Neural cell (in vitro differentiated cells): ENCODE measurements at regions not wholly inside any gene's neighbourhood (a gene's known extent, or its start where the extent isn't known, plus 50 kb on each side); places are given as distances from the start of the nearest gene placed in this dataset.

Experiments used
- H2AFZ ChIP-seq: fragments of 200-600, 300-800 bp; sonication (generic), shearing (Covaris generic); 2 replicates; pipeline ENCODE4 v1.6.0; 2014; ENCODE audit warnings: low read depth, mild to moderate bottlenecking, antibody characterized with exemption, low read length, moderate library complexity
- H3F3A ChIP-seq: fragments of 200-600 bp; shearing (Covaris generic); 2 replicates; pipeline ENCODE4 v1.6.1; 2016; ENCODE audit warnings: mild to moderate bottlenecking, moderate library complexity, mixed read lengths, antibody characterized with exemption, low read length; ENCODE audit not compliant: insufficient read depth, poor library complexity, severe bottlenecking
- H3K27ac ChIP-seq: fragments of 200-600, 300-800 bp; sonication (generic), shearing (Covaris generic); 2 replicates; pipeline ENCODE4 v1.5.1; 2014; ENCODE audit warnings: mild to moderate bottlenecking, low read length, moderate library complexity
- H3K27me3 ChIP-seq: fragments of 300-800, 200-600 bp; sonication (generic), shearing (Covaris generic); 2 replicates; pipeline ENCODE4 v1.6.0; 2014; ENCODE audit warnings: mild to moderate bottlenecking, low read depth, low read length, moderate library complexity; ENCODE audit not compliant: insufficient read depth
- H3K36me3 ChIP-seq: fragments of 300-800, 200-600 bp; sonication (generic), shearing (Covaris generic); 2 replicates; pipeline ENCODE4 v1.5.1; 2014; ENCODE audit warnings: mild to moderate bottlenecking, antibody characterized with exemption, low read length, moderate library complexity; ENCODE audit not compliant: insufficient read depth
- H3K4me2 ChIP-seq: fragments of 300-800, 200-600 bp; sonication (generic), shearing (Covaris generic); 2 replicates; pipeline ENCODE4 v1.6.0; 2014; ENCODE audit warnings: mild to moderate bottlenecking, low read length
- H3K4me3 ChIP-seq: fragments of 300-800, 200-600 bp; sonication (generic), shearing (Covaris generic); 2 replicates; pipeline ENCODE4 v1.5.1; 2014; ENCODE audit warnings: mild to moderate bottlenecking, low read length, moderate library complexity
- H3K79me2 ChIP-seq: fragments of 200-600 bp; shearing (Covaris generic); replicated peaks from 2 replicates; pipeline ENCODE4 v1.6.0; 2014; ENCODE audit warnings: mild to moderate bottlenecking, low read length, moderate library complexity; ENCODE audit not compliant: insufficient read depth
- H3K9ac ChIP-seq: fragments of 300-800, 200-600 bp; sonication (generic), shearing (Covaris generic); 2 replicates; pipeline ENCODE4 v1.6.1; 2016; ENCODE audit warnings: mild to moderate bottlenecking, low read length, mixed read lengths
- H3K9me2 ChIP-seq: fragments of 200-600 bp; shearing (Covaris generic); 2 replicates; pipeline ENCODE4 v1.6.1; 2016; ENCODE audit warnings: mild to moderate bottlenecking, low read length, mixed read lengths; ENCODE audit not compliant: insufficient read depth
- H3K9me3 ChIP-seq: fragments of 200-600, 300-800 bp; sonication (generic), shearing (Covaris generic); 2 replicates; pipeline ENCODE4 v1.6.1; 2016; ENCODE audit warnings: mild to moderate bottlenecking, mixed run types, low read length, moderate library complexity, mixed read lengths
- H4K20me1 ChIP-seq: fragments of 200-600 bp; shearing (Covaris generic); 2 replicates; pipeline ENCODE4 v1.6.1; 2016; ENCODE audit warnings: mild to moderate bottlenecking, mixed run types; ENCODE audit not compliant: insufficient read depth
- CTCF ChIP-seq: fragments of 450-650 bp; IDR thresholded peaks from 2 replicates; pipeline ENCODE4 v1.5.1; 2014; ENCODE audit warnings: antibody characterized with exemption, mild to moderate bottlenecking, moderate library complexity; ENCODE audit not compliant: poor library complexity, severe bottlenecking
- EP300 ChIP-seq: fragments of 450-650 bp; conservative IDR thresholded peaks from 2 replicates; pipeline ENCODE4 v1.6.1; 2014; ENCODE audit warnings: antibody characterized with exemption, mild to moderate bottlenecking, moderate library complexity; ENCODE audit not compliant: poor library complexity, severe bottlenecking
- EZH2 ChIP-seq: fragments of 200-600, 300-800 bp; shearing (Covaris generic), sonication (generic); IDR thresholded peaks from 2 replicates; pipeline ENCODE4 v1.6.1; 2014; ENCODE audit warnings: antibody characterized with exemption, low read length, borderline replicate concordance, mild to moderate bottlenecking; ENCODE audit not compliant: insufficient read depth, poor library complexity, severe bottlenecking
- MXI1 ChIP-seq: fragments of 450-650 bp; conservative IDR thresholded peaks from 2 replicates; pipeline ENCODE4 v1.6.1; 2014; ENCODE audit warnings: antibody characterized with exemption, mild to moderate bottlenecking; ENCODE audit not compliant: poor library complexity, severe bottlenecking
- POLR2AphosphoS5 ChIP-seq: IDR thresholded peaks from 2 replicates; pipeline ENCODE4 v1.6.1; 2012
- RAD21 ChIP-seq: fragments of 450-650 bp; conservative IDR thresholded peaks from 2 replicates; pipeline ENCODE4 v1.6.1; 2014; ENCODE audit warnings: antibody characterized with exemption, mild to moderate bottlenecking, moderate library complexity
- REST ChIP-seq: IDR thresholded peaks from 2 replicates; pipeline ENCODE4 v1.6.1; 2012; ENCODE audit warnings: borderline replicate concordance
- SMC3 ChIP-seq: fragments of 450-650 bp; conservative IDR thresholded peaks from 2 replicates; pipeline ENCODE4 v1.6.1; 2014; ENCODE audit warnings: antibody characterized with exemption, mild to moderate bottlenecking, moderate library complexity; ENCODE audit not compliant: poor library complexity
- TAF1 ChIP-seq: IDR thresholded peaks from 2 replicates; pipeline ENCODE4 v1.6.1; 2012; ENCODE audit warnings: low read depth

- no peaks in the 10 kb centered on the region for H3K27me3 ChIP-seq
- no peak overlapping the region for H3K4me2 ChIP-seq
Measured at GRCh38 chr13:89786531-89786930, 1561.0 kb upstream of the MIR17HG start.

GRCh38 chr13:89790696-89791095 is 1556.8 kb upstream of the MIR17HG start:
- Histone ChIP-seq H3K27ac (no peak overlapping the region), H3K4me2 (no peak overlapping the region), H3K9me3 (no peaks in the 10 kb centered on the region), H3F3A (no peaks in the 10 kb centered on the region), H3K27me3 (no peaks in the 10 kb centered on the region), H3K4me3 (no peak overlapping the region), H2AFZ (no peak overlapping the region), H3K9ac (no peak overlapping the region), H4K20me1 (no peaks in the 10 kb centered on the region), H3K36me3 (no peaks in the 10 kb centered on the region), H3K79me2 (no peaks in the 10 kb centered on the region), H3K9me2 (no peaks in the 10 kb centered on the region)
- no peak for TF ChIP-seq CTCF
- no peak for TF ChIP-seq EP300
- TF ChIP-seq EZH2, result no peak
- TF ChIP-seq MXI1, result no peak

More at GRCh38 chr13:89786531-89786930, 1561.0 kb upstream of the MIR17HG start:
- H3F3A ChIP-seq, result no peaks in the 10 kb centered on the region
- no peaks in the 10 kb centered on the region for H3K36me3 ChIP-seq
- H3K9me3 ChIP-seq, result no peaks in the 10 kb centered on the region
- H3K9me2 ChIP-seq, result no peaks in the 10 kb centered on the region
- no peaks in the 10 kb centered on the region for H4K20me1 ChIP-seq
- no peaks in the 10 kb centered on the region for H3K79me2 ChIP-seq
- H2AFZ ChIP-seq, result no peak overlapping the region
- no peak overlapping the region for H3K9ac ChIP-seq
- no peak overlapping the region for H3K27ac ChIP-seq
- TF ChIP-seq SMC3, result no peak
- no peak for TF ChIP-seq EZH2
- TF ChIP-seq RAD21, result no peak
- TF ChIP-seq EP300, result no peak
- TF ChIP-seq REST, result no peak
- no peak for TF ChIP-seq CTCF
- TF ChIP-seq POLR2AphosphoS5, result no peak
- no peak for TF ChIP-seq TAF1
- no peak for TF ChIP-seq MXI1
- H3K4me3 ChIP-seq, result no peak overlapping the region
